Posterior cingulate gyrus (tissue), 11 donors: ENCODE measurements at regions not wholly inside any gene's neighbourhood (a gene's known extent, or its start where the extent isn't known, plus 50 kb on each side); places are given as distances from the start of the nearest gene placed in this dataset.
"Not testable (repeated sequence)": the region's sequence is repeated elsewhere in the genome, so short reads cannot be mapped to it uniquely, and the experiment has no call there.

Source experiments
- DNase-seq, 10 donors: peaks; one replicate each; pipeline versions ENCODE4 v3.0.0 to v3.0.0-alpha.2; 2020 to 2021; ENCODE audit warnings: mixed read lengths in 3 of 10
- intact Hi-C: fragments of 100-400 bp; cut with DNase I; formaldehyde crosslinking; loops from one replicate; pipeline ENCODE4 v1.15.1; 2023

DNA sequence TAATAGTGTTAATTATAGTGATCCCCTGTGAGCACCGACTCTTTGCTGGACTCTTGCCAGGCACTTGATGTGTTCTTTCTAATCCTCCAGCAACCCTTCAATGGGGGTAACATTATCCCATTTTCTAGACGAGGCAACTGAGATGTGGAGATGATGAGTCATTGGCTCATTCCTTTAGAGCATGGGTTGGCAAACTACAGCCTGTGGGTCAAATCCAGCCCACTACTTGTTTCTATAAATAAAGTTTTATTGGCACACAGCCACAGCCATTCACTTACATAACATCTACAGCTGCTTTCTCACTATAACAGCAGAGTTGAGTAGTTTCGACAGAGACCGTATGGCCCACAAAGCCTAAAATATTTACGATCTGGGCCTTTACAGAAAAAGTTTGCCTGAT is 249.5 kb upstream of the KCNG1 start:
- intact Hi-C loops = no loop called here
- no peak for DNase-seq

DNA sequence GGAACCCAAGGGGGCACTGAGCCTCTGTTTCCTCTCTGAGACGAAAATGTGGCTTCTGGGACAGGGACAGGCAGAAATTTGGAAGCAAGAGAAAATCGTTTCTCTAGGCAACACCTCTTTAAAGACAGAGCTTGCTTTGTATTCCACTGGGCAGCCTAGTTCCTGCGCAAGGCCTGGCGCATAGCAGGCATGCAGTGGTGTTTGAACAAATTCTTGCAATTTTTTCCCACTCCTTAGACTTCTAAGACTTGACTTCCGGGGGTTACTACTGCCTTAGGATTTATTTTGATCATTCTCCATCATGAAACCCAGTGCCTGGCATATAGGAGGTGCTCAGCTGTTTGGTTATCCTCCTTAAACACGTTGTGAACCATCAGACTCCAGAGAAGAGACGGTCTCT is 249.0 kb upstream of the KCNG1 start:
- intact Hi-C loops = no loop called here
- DNase-seq = no peak

DNA sequence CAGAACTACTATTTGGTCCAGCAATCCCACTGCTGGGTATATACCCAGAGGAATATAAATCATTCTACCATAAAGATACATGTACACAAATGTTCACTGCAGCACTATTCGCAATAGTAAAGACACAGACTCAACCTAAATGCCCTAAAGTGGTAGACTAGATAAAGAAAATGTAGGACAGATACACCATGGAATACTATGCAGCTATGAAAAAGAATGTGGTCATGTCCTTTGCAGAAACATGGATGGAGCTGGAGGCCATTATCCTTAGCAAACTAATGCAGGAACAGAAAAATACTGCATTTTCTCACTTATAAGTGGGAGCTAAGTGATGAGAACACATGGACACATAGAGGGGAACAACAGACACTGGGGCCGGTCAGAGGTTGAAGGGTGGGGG is 248.4 kb upstream of the KCNG1 start:
- DNase-seq, intact Hi-C loops: not testable (repeated sequence)

- DNase-seq = no peak
- intact Hi-C loops = no loop called here
Measured at GRCh38 chr20:51269671-51270070, 246.8 kb upstream of the KCNG1 start.

- intact Hi-C loops = no loop called here
- DNase-seq = no peak
Measured at GRCh38 chr20:51267679-51268078, 244.8 kb upstream of the KCNG1 start.

DNA sequence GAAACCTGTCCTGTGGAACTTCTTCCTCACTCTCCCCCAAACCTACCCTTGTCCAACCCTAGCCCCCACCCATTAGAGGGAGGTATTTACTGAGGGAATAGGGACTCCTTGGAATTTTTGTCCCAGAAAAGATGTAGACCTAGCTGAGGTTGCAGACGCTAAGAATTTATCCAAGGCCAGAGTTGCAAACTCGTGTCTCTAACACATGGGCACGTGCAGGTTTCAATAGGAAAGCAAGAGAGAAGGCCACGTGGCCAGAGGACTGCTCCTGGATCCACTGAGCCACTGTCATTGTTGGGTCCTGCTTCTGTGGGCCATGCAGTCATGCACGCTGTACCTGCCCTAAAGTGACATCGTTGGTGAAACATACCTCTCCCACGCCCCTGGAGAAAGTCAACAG is 243.4 kb upstream of the KCNG1 start:
- intact Hi-C loops = no loop called here
- no peak for DNase-seq

GRCh38 chr20:51265361-51265760 is 242.5 kb upstream of the KCNG1 start:
- intact Hi-C loops = no loop called here
- DNase-seq = no peak

- DNase-seq = no peak
- intact Hi-C loops = no loop called here
Measured at GRCh38 chr20:51262240-51262639, 239.3 kb upstream of the KCNG1 start.

GRCh38 chr20:51259455-51259854 is 236.5 kb upstream of the KCNG1 start:
- no peak for DNase-seq
- intact Hi-C loops = no loop called here

DNA sequence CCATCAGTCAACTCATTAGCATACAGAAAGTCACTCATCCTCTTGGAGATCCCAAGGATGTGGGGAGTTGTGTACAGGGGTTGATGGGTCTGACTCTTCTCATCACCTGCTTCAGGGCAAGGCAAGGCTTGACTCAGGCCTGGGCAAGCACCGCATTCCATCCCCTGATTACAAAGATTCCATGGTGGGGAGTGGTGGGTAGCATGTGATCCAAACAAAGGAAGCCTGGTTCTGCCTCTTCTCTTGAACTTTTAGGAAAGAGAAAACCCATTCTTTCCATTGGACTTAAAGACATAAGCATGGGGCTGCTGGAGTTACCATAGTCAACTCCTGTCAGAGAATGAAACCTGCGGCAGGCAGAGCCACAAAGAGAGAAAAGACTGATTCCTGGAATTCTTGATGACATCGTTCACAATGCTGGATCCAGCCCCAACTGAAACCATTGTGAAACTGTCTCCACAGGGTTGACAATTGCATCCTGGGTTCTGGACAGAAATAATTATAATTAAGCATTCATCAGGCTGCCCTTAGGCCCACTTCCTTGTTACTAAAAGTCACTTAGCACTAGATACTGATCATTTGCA is 235.8 kb upstream of the KCNG1 start:
- intact Hi-C loops = no loop called here
- no peak for DNase-seq

DNA sequence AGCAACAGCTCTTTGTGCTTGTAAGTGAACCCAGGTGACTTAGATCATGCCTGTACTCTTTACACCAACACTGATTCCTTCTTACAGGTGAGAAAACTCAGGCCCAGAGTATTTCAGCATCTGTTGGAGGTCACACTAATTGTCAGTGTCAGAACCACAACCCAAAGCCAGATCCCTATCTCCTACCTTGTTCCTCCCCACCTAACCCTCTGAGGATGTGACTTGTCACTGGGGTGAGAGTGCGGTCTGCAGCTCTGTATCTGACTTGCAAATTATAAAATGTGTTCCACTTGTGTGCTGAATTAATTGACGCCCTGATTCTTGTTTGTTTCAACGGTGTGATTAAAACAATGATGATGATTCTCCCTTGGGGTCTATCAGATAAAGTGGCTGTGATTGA is 232.5 kb upstream of the KCNG1 start:
- intact Hi-C loops = no loop called here

GRCh38 chr20:51253280-51253679 is 230.4 kb upstream of the KCNG1 start:
- no peak for DNase-seq
- intact Hi-C loops = no loop called here

More for the DNA sequence above, 232.5 kb upstream of the KCNG1 start:
- no peak for DNase-seq

GRCh38 chr20:51249781-51250180 is 226.9 kb upstream of the KCNG1 start:
- intact Hi-C loops = no loop called here
- DNase-seq = no peak

DNA sequence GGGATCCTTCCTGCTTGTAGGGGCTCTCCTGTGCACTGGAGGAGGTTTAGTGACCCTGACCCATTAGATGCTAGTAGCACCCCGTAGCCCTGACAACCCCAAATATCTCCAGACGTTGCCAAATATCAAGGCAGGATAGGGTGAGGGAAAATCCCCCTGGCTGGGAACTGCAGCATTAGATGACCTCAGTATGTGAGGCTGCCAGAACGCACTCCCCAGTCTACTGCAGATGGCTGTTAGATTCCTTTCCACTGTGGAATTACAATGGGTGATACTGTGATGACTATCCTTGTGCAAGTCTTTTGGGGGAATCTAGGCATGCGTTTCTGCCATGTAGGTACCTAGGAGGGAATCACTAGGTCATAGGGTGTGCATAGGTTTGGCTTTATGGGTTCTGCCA is 226.3 kb upstream of the KCNG1 start:
- DNase-seq = no peak
- intact Hi-C loops = no loop called here

- intact Hi-C loops = no loop called here
- DNase-seq = no peak
Measured at GRCh38 chr20:51244466-51244865, 221.6 kb upstream of the KCNG1 start.

DNA sequence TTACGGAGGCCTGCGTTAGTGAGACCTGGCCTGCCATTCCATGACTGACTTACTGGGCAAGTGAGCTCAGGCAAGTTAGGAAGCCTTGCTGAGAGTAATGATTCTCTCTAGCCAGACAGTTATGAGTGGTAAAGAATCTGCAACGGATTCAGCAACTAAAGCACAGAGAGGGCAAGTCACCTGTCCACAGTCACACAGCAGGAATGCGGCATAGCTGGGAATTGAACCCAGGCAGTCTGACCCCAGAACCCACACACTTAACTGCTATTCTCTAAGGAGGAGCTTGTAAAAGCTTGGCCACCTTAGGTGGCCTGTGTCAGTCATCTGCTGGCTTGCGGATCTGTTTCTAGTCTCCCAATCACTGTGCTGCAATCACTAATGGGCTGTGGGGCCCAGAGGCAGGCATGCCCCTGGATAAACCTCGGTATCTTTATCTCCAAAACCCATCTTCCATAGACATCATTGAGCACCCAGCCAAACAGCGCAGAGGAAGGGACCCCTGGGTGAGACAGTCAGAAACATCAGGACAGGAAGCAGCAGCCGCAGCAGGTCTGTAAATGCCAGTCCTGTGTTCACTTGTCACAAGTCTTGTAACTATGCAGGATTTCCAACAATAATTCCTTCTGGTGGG is 215.9 kb upstream of the KCNG1 start:
- DNase-seq = no peak
- intact Hi-C loops = no loop called here

DNA sequence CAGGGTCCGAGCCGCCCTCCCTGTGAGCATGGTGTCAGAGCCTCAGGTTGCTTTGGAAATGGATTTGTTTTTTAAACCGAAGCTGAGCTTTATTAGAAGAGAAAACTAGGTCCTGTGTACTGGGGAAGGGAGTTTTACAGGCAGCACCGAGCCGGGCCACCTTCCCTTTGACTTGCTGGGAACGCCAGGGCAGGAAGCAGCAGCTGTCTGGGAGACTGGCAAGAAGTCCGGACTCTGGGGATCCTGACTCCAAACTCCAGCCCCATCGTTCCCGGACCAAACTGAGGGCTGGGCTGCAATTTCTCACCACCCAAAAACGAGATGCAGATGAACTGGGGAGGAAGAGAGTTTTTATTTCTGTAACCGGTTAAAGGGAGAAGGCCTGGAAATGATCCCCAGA is 214.9 kb upstream of the KCNG1 start:
- intact Hi-C loops = no loop called here
- no peak for DNase-seq

DNA sequence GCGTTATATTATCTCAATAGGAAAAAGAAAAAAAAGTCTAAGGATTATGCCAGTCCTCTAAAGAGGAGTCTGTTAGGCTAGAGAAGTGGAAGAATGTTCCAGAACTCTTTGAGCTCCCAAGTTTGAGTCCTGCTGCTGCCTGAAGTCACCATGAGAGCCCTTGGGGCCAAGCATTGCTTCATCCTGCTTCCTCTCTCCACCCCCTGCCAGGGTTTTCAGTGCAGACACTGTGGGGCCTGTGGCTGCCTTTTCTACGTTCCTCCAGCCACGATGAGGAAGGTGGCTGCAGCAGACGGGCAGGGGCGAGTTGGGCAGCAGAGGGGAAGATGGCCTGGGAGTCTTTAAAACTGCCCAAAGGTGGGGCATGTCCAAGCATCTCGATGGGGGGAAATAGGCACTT is 214.4 kb upstream of the KCNG1 start:
- no peak for DNase-seq
- intact Hi-C loops = no loop called here

DNA sequence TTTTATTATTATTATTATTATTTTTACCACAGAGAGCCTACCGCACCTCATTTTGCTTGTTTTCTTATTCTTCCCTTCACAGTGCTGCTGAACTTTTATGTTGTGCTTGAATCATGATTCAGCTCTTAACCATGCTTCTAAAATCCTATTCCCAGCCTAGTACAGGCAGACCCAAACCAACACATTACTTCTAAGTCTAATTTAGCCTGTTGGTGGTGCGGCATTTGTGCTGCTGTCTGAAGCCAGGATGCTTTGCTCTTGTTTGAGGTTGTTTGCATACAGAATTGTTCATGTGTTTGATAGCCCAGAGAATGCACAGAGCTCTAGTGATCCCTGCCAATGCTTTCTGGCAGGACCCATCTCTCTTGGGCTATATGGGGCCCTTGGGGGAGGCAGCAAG is 213.5 kb upstream of the KCNG1 start:
- intact Hi-C loops = no loop called here
- DNase-seq = no peak

GRCh38 chr20:51233345-51233744 is 210.4 kb upstream of the KCNG1 start:
- intact Hi-C loops = no loop called here
- no peak for DNase-seq

DNA sequence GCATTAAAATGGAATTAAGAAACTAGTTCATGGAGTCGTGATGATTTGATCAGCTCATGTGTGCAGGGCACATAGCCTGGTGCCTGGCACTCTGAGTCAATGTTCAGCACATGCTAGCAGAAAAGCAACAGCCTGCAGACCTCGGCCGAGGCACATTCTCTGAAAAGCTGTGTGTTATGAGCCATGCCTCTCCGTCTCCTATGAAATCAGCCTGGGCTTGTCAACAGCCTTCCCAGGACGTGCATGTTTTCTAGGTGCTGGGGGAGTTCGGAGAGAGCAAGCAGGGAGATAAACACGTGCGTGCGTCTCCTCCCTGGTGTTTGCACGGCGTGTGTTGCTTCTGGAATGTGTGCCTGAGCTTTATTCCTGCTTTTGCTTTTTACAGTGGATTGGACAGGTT is 207.8 kb upstream of the KCNG1 start:
- intact Hi-C loops = no loop called here
- no peak for DNase-seq

GRCh38 chr20:51228763-51229162 is 205.9 kb upstream of the KCNG1 start:
- no peak for DNase-seq
- intact Hi-C loops = no loop called here

- intact Hi-C loops = no loop called here
- no peak for DNase-seq
Measured at GRCh38 chr20:51227744-51228143, 204.8 kb upstream of the KCNG1 start.
